Endodermal cell (in vitro differentiated cells): ENCODE measurements at regions not wholly inside any gene's neighbourhood (a gene's known extent, or its start where the extent isn't known, plus 50 kb on each side); places are given as distances from the start of the nearest gene placed in this dataset.

ENCODE experiments used
- DNase-seq: peaks from one replicate; pipeline ENCODE4 v3.0.0-alpha.2; 2017
- H3K27ac ChIP-seq: 2 replicates; pipeline ENCODE4 v1.5.1; 2013; ENCODE audit warnings: mild to moderate bottlenecking, low read depth, low read length, moderate library complexity
- H3K27me3 ChIP-seq: 2 replicates; pipeline ENCODE4 v1.6.1; 2013; ENCODE audit warnings: mild to moderate bottlenecking, low read length, moderate library complexity; ENCODE audit not compliant: insufficient read depth, control insufficient read depth, poor library complexity, severe bottlenecking
- H3K36me3 ChIP-seq: 2 replicates; pipeline ENCODE4 v1.7.0; 2013; ENCODE audit warnings: mild to moderate bottlenecking, low read length, moderate library complexity; ENCODE audit not compliant: control insufficient read depth, insufficient read depth
- H3K4me1 ChIP-seq: one replicate; pipeline ENCODE4 v1.7.0; 2013; ENCODE audit warnings: low read length; ENCODE audit not compliant: control insufficient read depth, insufficient read depth
- H3K4me3 ChIP-seq: 2 replicates; pipeline ENCODE4 v1.5.1; 2013; ENCODE audit warnings: mild to moderate bottlenecking, low read length, moderate library complexity
- H3K9ac ChIP-seq: 2 replicates; pipeline ENCODE4 v1.6.1; 2013; ENCODE audit warnings: mild to moderate bottlenecking, low read length, moderate library complexity; ENCODE audit not compliant: poor library complexity, severe bottlenecking; ENCODE audit errors: extremely low read depth
- H3K9me3 ChIP-seq: 2 replicates; pipeline ENCODE4 v1.6.1; 2013; ENCODE audit warnings: mild to moderate bottlenecking, low read length, moderate library complexity; ENCODE audit not compliant: control insufficient read depth
- H3K27ac Mint-ChIP-seq: 2 replicates; pipeline ENCODE4 v1.8.0; 2020; ENCODE audit warnings: mixed read lengths
- H3K27me3 Mint-ChIP-seq: 2 replicates; pipeline ENCODE4 v1.8.0; 2021; ENCODE audit warnings: mild to moderate bottlenecking, mixed read lengths; ENCODE audit not compliant: insufficient read depth
- H3K36me3 Mint-ChIP-seq: 2 replicates; pipeline ENCODE4 v1.8.0; 2020; ENCODE audit warnings: low read depth, mixed read lengths
- H3K4me1 Mint-ChIP-seq: 2 replicates; pipeline ENCODE4 v1.8.0; 2020; ENCODE audit warnings: mixed read lengths
- H3K4me3 Mint-ChIP-seq: 2 replicates; pipeline ENCODE4 v1.8.0; 2020; ENCODE audit warnings: mild to moderate bottlenecking, moderate library complexity, mixed read lengths
- H3K9me3 Mint-ChIP-seq: 2 replicates; pipeline ENCODE4 v1.8.0; 2020; ENCODE audit warnings: mild to moderate bottlenecking, mixed read lengths
- WGBS, 2 experiments: methylation state at CpG; one replicate each; pipeline versions ENCODE4 v1.1.5 to v1.1.7; 2013; ENCODE audit warnings: missing lambda C conversion rate in 2 of 2, mixed read lengths in 1 of 2; ENCODE audit not compliant: insufficient coverage in 1 of 2, insufficient read length in 1 of 2; 5-methylcytosine and 5-hydroxymethylcytosine counted together
- TF ChIP-seq, protein P1 (sequence below): fragments of 200-600 bp; sonication (generic); conservative IDR thresholded peaks from 2 replicates; pipeline ENCODE4 v1.5.0; 2021; ENCODE audit warnings: antibody characterized with exemption, mild to moderate bottlenecking

DNA sequence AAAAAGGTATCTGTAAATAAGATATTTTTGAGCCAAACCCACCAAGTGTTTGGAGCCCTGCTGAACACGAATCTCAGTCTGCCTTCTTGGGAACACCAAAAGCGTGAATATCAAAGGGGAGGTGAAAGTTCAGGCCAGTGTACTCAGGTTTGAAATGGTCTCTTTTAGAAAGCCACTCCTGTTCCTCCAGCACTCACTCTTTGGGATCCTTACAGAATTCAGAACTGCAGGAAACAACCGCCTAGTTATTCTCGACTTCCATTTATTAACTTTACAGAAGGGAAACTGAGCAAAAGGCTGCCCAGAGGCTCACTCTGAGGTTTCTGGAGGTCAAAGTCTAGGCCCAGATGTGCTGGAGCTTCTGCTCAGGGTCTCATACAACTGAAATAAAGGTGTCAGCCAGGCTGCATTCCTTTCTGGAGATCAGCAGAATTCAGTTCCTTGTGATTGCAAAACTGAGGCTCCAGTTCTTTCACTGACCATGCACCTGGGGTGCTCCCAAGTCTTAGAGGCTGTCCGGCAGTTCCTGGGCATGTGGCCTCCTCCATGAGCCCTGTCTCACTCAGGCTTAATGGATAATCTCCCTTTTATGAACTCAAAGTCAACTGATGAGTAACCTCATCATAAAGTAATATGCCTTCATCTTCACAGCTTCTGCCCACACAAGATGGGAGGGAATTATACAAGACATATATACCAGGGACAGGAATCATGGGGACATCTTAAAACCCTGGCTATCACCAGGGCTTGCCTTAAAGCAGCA lies 65.5 kb upstream of the TNFAIP3 start:
- no peaks in the 10 kb centered on the region for H3K36me3 ChIP-seq
- H3K9me3 ChIP-seq, result no peaks in the 10 kb centered on the region
- H3K9ac ChIP-seq, result no peak overlapping the region
- H3K9me3 Mint-ChIP-seq, result peaks cover 4% of the 10 kb centered on the region
- H3K4me1 Mint-ChIP-seq, result peaks cover 26% of the 10 kb centered on the region
- DNase-seq, result no peak
- TF ChIP-seq, protein P1, sequence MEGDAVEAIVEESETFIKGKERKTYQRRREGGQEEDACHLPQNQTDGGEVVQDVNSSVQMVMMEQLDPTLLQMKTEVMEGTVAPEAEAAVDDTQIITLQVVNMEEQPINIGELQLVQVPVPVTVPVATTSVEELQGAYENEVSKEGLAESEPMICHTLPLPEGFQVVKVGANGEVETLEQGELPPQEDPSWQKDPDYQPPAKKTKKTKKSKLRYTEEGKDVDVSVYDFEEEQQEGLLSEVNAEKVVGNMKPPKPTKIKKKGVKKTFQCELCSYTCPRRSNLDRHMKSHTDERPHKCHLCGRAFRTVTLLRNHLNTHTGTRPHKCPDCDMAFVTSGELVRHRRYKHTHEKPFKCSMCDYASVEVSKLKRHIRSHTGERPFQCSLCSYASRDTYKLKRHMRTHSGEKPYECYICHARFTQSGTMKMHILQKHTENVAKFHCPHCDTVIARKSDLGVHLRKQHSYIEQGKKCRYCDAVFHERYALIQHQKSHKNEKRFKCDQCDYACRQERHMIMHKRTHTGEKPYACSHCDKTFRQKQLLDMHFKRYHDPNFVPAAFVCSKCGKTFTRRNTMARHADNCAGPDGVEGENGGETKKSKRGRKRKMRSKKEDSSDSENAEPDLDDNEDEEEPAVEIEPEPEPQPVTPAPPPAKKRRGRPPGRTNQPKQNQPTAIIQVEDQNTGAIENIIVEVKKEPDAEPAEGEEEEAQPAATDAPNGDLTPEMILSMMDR, result no peak
- H3K4me3 ChIP-seq, result no peak overlapping the region
- WGBS, 2 experiments, result 85 to 91% methylated on average over 5 of the region's 5 CpGs
- H3K27me3 Mint-ChIP-seq, result no peaks in the 10 kb centered on the region
- peak overlapping the region; percentile 53 for H3K27ac Mint-ChIP-seq
- peaks cover 3% of the 10 kb centered on the region for H3K4me1 ChIP-seq
- H3K27ac ChIP-seq, result no peak overlapping the region
- no peaks in the 10 kb centered on the region for H3K36me3 Mint-ChIP-seq
- no peaks in the 10 kb centered on the region for H3K27me3 ChIP-seq
- H3K4me3 Mint-ChIP-seq, result no peak overlapping the region

DNA sequence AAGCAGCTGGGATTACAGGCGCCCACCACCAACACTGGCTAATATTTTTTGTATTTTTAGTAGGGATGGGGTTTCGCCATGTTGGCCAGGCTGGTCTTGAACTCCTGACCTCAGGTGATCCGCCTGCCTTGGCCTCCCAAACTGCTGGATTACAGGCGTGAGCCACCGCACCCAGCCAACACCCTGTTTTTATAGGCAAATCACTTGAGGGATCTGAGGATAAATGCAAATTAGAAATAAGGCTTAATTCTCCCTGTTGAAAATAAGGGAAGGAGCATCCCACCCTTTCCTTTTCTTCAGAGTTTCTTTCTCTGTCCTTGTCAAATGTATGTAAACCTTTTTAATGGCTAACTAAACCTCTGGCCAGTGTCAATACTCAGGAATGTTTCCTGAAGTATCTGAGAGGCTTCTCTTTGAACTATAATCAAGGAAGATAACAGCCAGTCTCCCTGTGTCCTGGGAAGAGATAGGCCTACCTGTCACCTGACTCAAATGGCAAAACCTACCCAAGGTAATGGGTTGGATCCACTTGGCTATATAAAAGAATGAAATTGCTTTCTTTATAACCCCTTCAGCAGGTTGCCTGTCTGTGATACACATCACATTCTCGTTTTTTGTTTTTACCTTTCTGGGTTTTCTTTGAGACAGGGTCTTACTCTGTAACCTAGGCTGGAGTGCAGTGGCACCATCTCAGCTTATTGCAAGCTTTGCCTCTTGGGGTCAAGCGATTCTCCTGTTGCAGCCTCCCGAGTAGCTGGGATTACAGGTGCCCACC lies 64.5 kb upstream of the TNFAIP3 start:
- Mint-ChIP-seq H3K9me3 (peaks cover 4% of the 10 kb centered on the region), H3K27ac (no peak overlapping the region), H3K27me3 (no peaks in the 10 kb centered on the region), H3K4me1 (peaks cover 26% of the 10 kb centered on the region), H3K4me3 (no peak overlapping the region), H3K36me3 (no peaks in the 10 kb centered on the region)
- WGBS, 2 experiments, result 91 to 97% methylated on average over 4 to 8 of the region's 8 CpGs
- H3K9ac ChIP-seq, result no peak overlapping the region
- DNase-seq, result no peak
- H3K4me1 ChIP-seq, result peaks cover 3% of the 10 kb centered on the region
- no peaks in the 10 kb centered on the region for H3K9me3 ChIP-seq
- no peak overlapping the region for H3K4me3 ChIP-seq
- H3K27me3 ChIP-seq, result no peaks in the 10 kb centered on the region
- no peak overlapping the region for H3K27ac ChIP-seq
- H3K36me3 ChIP-seq, result no peaks in the 10 kb centered on the region
- TF ChIP-seq, protein P1, result no peak

DNA sequence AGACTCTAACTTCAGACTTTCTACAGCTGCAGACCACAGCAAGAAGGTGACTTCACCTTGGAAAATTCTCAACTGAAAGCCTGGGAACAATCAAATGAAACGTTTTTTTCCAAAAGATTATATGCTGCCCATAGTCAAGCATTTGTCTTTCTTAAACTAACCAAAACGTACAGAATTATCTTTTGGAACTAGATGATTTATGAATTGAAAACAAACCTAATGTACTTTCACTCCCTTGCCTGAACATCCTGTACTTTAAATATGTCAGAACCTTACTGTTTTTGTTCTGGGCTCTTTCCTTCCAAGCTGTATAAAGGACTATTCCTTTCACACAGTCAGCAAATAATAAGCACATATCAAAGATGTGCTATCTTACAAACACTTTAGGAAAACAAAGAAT lies 62.4 kb upstream of the TNFAIP3 start:
- Histone ChIP-seq H3K9ac (no peak overlapping the region), H3K9me3 (no peaks in the 10 kb centered on the region), H3K4me3 (no peak overlapping the region), H3K36me3 (no peaks in the 10 kb centered on the region), H3K4me1 (peaks cover 3% of the 10 kb centered on the region), H3K27me3 (no peaks in the 10 kb centered on the region), H3K27ac (no peak overlapping the region)
- Mint-ChIP-seq H3K36me3 (no peaks in the 10 kb centered on the region), H3K27me3 (no peaks in the 10 kb centered on the region), H3K4me1 (peaks cover 29% of the 10 kb centered on the region), H3K9me3 (peaks cover 4% of the 10 kb centered on the region), H3K27ac (no peak overlapping the region), H3K4me3 (no peak overlapping the region)
- TF ChIP-seq, protein P1, result no peak
- WGBS, 2 experiments, result 72 to 80% methylated on average over 2 of the region's 2 CpGs
- DNase-seq, result no peak
